ENCODE measurements at regions not wholly inside any gene's neighbourhood (a gene's known extent, or its start where the extent isn't known, plus 50 kb on each side); places are given as distances from the start of the nearest gene placed in this dataset.

- H3K4me3 ChIP-seq (ENCODE audit: control insufficient read depth, low read depth, low read length): no peak overlapping the region
- TF ChIP-seq, protein P1, sequence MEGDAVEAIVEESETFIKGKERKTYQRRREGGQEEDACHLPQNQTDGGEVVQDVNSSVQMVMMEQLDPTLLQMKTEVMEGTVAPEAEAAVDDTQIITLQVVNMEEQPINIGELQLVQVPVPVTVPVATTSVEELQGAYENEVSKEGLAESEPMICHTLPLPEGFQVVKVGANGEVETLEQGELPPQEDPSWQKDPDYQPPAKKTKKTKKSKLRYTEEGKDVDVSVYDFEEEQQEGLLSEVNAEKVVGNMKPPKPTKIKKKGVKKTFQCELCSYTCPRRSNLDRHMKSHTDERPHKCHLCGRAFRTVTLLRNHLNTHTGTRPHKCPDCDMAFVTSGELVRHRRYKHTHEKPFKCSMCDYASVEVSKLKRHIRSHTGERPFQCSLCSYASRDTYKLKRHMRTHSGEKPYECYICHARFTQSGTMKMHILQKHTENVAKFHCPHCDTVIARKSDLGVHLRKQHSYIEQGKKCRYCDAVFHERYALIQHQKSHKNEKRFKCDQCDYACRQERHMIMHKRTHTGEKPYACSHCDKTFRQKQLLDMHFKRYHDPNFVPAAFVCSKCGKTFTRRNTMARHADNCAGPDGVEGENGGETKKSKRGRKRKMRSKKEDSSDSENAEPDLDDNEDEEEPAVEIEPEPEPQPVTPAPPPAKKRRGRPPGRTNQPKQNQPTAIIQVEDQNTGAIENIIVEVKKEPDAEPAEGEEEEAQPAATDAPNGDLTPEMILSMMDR (IDR thresholded peaks at IDR 0.05; ENCODE audit: control insufficient read depth, insufficient read depth, low read depth, low read length, missing control alignments): no peak
- no peak for DNase-seq (ENCODE audit: low read depth)
Measured at GRCh38 chr22:48396091-48396784, 1431.4 kb downstream of the BRD1 start.

GRCh38 chr22:48395201-48395600, 1432.5 kb downstream of the BRD1 start:
- TF ChIP-seq, protein P1 (IDR thresholded peaks at IDR 0.05; ENCODE audit: control insufficient read depth, insufficient read depth, low read depth, low read length, missing control alignments): no peak
- DNase-seq (ENCODE audit: low read depth): no peak
- H3K4me3 ChIP-seq (ENCODE audit: control insufficient read depth, low read depth, low read length): no peak overlapping the region

GRCh38 chr22:48394787-48395186, 1432.9 kb downstream of the BRD1 start:
- TF ChIP-seq, protein P1 (IDR thresholded peaks at IDR 0.05; ENCODE audit: control insufficient read depth, insufficient read depth, low read depth, low read length, missing control alignments): no peak
- no peak overlapping the region for H3K4me3 ChIP-seq (ENCODE audit: control insufficient read depth, low read depth, low read length)

GRCh38 chr22:48393885-48394284, 1433.8 kb downstream of the BRD1 start:
- TF ChIP-seq, protein P1 (IDR thresholded peaks at IDR 0.05; ENCODE audit: control insufficient read depth, insufficient read depth, low read depth, low read length, missing control alignments): no peak
- DNase-seq (ENCODE audit: low read depth): no peak
- H3K4me3 ChIP-seq (ENCODE audit: control insufficient read depth, low read depth, low read length): no peak overlapping the region

More at GRCh38 chr22:48394787-48395186, 1432.9 kb downstream of the BRD1 start:
- no peak for DNase-seq (ENCODE audit: low read depth)

GRCh38 chr22:48393041-48393370, 1434.7 kb downstream of the BRD1 start:
- TF ChIP-seq, protein P1 (IDR thresholded peaks at IDR 0.05; ENCODE audit: control insufficient read depth, insufficient read depth, low read depth, low read length, missing control alignments): no peak
- no peak for DNase-seq (ENCODE audit: low read depth)
- H3K4me3 ChIP-seq (ENCODE audit: control insufficient read depth, low read depth, low read length): no peak overlapping the region

- TF ChIP-seq, protein P1 (IDR thresholded peaks at IDR 0.05; ENCODE audit: control insufficient read depth, insufficient read depth, low read depth, low read length, missing control alignments): no peak
- no peak for DNase-seq (ENCODE audit: low read depth)
- no peak overlapping the region for H3K4me3 ChIP-seq (ENCODE audit: control insufficient read depth, low read depth, low read length)
Measured at GRCh38 chr22:48391820-48392219, 1435.9 kb downstream of the BRD1 start.

All from AG09309 (cell line).